GM21529 (cell line): ENCODE measurements at regions not wholly inside any gene's neighbourhood (a gene's known extent, or its start where the extent isn't known, plus 50 kb on each side); places are given as distances from the start of the nearest gene placed in this dataset.
"Not testable (repeated sequence)": the region's sequence is repeated elsewhere in the genome, so short reads cannot be mapped to it uniquely, and the experiment has no call there.

Experiments used
- ATAC-seq: cut with Tn5 transposase; IDR thresholded peaks from one replicate; pipeline ENCODE4 v1.9.1; 2021; ENCODE audit not compliant: unreplicated experiment

DNA sequence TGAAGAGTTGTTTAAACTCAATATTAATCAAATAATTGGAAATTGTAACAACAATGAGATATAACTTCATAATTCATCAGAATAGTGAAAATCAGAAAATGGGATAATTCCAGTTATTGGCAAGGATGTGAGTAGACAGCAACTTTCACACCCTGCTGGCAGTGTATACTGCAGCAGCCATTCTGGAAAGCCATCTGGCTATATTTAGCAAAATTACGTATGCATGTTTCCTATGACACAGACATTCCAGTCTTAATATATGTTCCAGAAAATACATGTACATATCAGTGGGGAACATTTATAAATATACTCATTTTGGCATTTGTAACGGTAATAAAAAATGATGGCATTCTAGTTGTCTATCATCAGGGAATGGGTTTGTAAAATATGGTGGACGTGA is 564.1 kb downstream of the GBE1 start:
- no peak for ATAC-seq

DNA sequence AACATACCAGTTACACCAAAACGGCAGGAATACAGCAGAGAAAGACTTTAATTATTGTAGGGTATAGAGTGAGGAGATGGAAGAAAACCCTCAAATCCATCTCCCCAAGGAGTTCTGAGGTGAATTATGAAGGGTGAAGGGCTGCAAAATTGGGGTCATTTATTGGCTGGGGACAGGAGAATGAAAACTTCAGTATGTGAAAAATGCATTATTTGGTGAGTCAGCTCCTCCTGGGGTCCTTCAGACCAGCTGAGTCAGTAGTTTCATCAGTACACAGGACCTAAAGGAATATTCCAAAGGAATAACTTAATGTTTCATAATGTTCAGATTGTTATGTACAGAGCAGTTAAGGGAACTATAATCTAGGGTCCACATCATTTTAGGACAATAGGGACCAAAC is 566.0 kb downstream of the GBE1 start:
- no peak for ATAC-seq

DNA sequence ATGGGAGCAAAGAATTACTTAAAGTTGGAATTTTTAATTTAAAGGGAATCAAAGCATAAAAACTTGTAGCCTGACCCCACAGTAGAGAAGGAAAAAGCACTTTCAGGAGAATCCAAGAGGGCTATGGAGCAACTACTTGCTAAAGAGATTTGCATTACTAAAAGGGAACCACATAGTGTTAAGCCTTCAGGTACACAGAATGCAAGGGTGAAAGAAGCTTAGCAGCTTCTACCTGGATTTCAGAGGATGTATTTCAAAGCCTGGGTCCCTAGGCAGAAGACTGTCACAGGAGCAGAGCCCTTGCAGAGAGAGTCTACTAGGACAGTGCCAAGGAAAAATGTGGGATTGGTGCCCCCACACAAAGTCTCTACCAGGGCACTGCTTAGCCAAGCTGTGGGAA is 575.0 kb downstream of the GBE1 start:
- ATAC-seq, result no peak

DNA sequence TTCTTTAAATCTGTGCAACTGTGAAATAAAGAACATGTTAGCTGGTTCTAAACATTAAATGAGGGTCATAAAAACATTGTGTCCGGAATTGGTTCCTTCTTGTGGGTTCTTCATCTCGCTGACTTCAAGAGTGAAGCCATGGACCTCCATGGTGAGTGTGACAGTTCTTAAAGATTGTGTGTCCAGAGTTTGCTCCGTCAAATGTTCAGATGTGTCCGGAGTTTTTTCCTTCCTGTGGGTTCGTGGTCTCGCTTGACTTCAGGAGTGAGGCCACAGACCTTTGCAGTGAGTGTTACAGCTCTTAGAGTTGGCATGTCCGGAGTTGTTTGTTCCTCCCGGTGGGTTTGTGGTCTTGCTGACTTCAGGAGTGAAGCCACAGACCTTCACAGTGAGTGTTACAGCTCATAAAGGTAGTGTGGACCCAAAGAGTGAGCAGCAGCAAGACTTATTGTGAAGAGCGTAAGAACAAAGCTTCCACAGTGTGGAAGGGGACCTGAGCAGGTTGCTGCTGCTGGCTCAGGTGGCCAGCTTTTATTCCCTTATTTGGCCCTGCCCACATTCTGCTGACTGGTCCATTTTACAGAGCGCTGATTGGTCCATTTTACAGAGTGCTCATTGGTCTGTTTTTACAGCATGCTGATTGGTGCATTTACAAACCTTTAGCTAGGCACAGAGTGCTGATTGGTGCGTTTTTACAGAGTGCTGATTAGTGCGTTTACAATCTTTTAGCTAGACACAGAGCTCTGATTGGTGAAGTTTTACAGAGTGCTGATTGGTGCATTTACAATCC is 579.2 kb downstream of the GBE1 start:
- ATAC-seq, result not testable (repeated sequence)

DNA sequence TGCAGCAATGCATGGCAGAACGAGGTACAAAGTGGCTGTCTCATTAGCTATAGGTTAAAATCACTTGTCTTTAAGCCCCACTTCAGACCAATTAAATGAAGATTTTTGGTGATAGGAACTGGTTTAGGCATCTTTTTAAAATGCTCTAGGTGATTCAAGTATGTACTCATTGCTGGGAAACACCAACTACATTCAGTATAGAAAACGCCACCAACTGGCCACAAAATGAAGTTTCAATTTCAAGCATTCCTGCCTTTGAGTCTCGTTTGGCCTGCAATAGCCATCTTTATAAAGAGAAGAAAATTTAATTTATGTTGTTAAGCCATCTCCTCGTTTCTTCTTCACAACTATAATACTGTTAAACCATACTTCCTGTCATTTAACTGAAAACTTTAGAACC is 587.9 kb downstream of the GBE1 start:
- no peak for ATAC-seq

DNA sequence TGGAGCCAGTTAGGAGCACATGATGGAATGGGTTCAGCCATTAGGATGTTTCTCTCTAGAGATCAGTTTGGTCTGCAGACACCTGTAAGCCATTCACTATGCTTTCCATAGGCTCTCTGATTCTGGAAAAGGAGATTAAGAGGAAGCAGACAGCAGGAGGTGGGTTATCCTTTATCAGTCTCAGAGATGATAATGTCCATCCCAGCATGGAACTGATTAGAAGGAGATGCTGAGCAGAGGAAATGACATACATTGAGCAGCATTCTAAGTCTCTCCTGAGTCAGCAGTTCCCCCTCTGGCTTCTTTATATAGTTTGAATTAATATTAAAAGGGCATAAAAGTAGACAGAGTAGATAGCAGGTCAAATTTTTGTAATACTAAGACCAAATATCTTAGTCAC is 591.1 kb downstream of the GBE1 start:
- ATAC-seq, result no peak

DNA sequence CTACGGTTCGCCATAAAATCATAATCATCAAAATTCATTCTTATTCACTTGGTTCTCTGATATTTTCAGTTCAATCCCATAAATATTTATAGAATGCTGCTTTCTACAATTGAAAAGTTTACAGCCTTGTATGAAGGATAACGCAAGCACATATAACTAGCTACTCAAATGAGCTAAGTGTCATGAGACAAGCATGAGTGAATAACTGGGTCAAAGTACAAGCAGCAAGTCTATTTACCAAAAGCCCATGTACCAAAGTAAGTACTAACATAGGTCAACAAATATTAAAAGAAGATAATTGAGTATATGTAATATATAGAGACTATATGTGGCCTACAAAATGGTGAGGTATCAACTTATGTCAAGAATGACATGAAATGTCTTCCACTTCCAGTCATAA is 596.6 kb downstream of the GBE1 start:
- ATAC-seq, result no peak

DNA sequence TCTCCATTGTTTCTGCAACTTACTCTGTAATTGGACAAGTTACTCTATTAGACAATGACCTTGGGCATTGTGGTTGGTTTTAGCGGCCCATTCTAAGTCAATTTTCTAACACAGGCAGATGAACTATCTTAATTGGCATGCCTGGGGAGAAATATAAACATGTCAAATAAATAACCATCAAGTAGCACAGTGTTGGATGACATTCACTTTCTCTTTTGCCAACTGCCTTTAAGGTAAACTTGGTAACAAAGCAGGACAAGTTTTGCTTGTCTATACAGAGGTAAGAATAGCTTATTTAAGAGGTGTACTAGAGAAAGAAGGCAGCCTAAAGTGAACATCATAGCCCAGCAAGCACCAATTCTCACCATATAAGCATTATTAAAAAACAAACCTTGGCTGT is 599.6 kb downstream of the GBE1 start:
- ATAC-seq, result no peak

DNA sequence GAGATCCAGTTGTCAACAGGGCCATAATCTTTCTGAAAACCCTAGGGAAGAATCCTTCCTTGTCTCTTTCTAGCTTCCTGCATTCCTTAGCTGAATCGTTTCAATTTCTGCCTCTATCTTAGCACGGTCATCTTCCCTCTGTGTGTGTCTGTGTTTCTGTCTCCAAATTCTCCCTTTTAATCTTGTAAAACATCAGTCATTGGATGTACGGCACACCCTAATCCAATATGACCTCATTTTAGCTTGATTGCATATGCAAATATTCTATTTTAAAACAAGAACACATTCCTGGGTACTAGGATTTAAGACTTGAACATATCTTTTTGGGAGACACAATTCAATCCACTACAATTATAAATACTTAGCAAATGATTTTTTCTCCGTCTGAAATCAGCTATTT is 600.3 kb downstream of the GBE1 start:
- ATAC-seq, result no peak

DNA sequence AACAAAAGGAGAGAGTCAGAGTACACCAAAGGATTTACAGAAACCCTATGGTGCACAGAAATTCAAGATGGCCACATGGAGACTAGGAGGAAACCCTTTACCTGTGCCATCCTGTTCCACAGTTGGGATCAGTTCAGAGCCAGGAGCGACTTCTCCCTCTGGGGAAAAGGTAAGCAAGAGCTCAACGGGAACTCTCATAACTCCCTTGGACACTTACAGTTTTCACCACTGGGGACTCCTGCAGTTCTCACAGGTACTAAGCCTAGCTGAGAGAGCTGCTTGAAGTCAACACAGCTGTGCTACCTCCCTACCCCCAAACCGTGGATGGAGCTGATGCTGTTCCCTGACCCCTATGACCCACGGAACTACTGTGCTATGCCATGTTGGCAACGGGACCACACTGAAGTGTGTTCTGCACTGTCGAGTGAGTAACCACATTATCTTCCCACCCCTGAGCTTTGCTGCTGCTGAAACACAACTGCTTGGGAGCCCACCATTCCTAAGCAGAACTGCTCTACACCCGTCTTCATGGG is 606.8 kb downstream of the GBE1 start:
- ATAC-seq, result no peak

DNA sequence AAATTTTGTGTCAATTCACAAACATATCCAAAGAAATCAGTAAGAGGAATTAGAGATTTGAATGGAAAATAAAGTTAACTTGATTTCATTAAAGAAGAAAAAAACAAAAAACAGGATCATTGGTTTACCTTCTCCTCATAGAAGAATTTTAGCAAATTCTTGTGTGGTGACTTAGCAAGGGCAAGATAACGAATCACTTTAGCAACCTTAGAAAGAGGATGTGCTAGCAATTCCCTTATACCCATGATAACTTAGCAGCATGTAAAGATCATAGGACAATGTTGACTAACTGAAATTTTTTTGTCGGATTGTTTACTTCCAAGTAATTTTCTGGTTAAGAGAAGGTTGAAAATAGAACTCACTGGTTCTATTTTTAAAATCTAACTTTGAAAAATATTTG is 609.3 kb downstream of the GBE1 start:
- no peak for ATAC-seq

DNA sequence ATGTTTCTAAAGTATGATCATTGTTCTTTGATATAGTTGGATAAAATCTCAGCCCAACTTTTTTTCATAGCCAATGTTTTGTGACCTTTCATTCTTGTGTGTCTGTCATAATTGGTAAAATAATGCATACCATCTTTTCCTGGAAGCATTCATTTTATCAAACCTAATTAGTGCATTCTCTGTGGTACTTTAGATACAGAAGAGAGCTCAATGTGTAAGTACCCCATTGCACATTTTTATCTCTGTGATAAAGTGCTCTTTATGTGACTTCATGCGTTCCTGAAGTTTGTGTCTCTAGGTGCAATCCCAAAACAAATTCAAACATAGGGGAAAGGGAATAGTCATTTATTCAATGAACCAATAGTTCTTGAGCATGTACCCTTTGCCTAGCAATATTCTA is 628.5 kb downstream of the GBE1 start:
- ATAC-seq, result no peak

DNA sequence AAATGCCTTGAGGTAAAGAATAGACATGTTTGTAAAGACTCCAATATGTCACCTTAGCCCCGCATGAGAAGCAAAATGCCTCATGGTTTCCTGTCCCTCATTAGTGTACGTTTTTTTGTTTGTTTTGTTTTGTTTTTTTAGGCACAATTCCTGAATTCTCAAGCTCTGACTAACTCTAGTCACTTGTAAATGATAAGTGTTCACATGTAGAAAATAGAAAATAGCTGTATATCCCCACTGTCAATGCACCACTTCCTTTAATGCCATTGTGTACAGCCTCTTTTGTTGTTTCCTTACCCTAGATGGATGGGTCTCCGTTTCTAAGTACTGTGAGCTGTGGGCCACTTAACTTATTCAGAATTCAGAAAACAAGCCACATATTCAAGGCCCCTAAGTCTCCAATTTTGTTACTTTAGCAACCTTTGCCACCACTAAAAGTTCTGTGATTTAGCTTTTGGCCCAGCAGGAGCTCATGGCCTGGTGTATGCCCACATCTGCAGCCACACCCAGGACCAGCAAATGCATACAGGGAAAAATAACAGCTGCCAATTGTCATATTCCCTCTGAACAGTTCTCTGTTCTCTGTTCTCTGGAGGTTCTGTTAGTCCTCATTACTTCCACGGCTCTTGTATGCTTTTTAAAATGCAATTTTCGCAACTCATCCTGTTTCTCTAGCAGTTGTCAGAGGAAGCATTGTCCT is 655.5 kb downstream of the GBE1 start:
- no peak for ATAC-seq

DNA sequence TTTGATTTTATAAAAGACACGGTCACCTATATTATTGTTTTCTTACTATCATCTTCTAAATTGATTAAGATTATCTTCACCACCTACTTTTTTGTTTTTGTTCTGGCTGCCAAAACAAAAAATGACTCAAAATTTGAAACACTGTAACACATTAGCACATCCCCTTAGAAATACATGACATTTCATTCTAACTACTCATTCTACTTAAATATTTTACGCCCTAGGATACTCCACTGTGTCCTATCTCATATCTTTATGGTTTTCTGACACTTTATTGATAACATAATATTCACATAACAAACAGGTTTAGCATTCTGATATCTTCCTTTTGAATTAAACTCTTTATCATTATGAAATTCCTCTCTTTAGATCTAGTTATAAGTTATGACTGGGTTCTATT is 656.2 kb downstream of the GBE1 start:
- ATAC-seq, result no peak

DNA sequence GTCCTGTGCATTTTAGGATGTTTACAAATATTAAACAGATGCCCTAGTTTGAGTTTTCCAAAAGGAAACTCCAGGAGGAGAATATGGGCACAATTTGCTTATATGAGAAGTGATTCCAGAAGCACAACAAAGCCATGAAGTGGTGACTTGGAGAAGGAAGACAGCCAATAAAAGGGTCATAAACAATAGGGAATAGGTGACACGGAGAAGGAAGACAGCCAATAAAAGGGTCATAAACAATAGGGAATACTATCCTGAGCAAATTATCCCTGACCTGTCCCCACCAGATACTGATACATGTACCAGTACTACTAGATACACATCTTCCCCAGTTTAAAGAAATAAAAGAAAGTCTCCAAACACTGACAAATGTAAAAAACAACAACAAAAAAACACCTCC is 663.6 kb downstream of the GBE1 start:
- ATAC-seq, result no peak

DNA sequence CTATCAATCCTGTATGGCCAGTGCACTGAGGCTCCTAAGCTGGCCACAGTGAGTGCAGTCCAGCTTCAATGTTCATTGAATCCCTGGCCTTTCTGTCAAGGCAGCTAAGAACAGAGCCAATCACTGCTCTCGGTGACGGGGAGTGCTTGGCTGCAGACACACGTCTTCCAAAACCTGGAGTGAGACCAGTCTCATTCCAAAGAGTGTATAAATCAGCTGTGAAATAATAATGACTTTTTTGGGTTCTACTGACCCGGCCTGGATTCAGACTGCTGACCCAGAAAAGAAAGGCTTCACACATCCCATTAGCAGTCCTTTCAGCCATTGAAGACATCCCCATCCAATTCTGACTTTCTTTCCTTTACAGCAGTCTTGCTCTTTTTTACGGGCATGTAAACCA is 665.5 kb downstream of the GBE1 start:
- ATAC-seq, result no peak

DNA sequence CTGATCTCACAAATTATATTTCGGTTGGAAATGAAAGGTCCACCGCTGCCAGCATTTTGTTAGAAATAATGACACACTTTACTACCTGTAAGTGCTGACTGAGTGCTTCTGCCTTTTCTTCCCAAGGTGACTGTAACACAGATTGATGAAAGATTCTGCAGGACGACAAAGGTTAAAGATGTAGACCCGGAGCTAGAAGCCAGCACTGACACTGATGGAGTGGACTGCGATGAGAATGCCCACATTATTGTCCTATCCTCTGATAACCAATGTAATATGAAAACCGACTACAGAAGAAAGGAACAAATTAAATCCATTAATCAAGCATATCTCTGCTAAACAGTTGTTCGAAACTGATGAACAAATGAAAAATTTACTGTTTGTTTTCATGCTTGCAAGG is 666.5 kb downstream of the GBE1 start:
- no peak for ATAC-seq

DNA sequence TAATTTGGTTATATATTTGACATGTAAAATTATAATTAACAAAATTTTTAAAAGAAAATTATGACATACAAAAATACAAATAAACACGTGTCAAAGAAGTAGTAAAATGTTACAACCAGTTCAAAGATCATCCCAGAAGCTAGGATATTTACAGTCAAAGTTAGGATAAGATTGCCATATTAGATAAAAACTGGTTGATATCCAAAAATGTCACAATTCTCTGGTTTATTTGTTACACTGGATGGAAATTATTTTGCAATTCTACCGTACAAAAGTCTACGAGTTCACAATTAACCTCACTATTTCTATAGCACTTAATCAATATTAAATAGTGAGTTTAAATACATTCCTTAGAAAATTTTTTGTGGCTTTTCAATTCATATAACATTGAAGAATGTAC is 673.8 kb downstream of the GBE1 start:
- no peak for ATAC-seq

DNA sequence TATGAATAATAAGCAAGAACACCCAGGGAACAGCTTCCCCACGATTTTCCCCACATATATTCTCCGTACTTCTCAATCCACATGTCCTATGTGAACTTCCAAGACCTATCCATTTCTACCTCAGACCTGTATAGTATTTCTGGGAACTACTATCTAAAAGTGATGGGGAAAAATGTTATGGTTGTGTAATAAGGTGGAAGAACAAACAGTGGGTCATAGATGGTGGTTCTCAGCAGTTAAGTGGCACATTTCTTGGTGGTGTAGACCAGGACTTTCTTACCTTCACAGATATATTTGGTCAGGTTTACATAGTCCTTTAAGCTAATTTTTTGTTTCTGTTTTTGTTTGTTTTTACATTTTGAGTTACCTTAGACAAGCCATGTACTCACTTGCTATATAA is 675.1 kb downstream of the GBE1 start:
- no peak for ATAC-seq

DNA sequence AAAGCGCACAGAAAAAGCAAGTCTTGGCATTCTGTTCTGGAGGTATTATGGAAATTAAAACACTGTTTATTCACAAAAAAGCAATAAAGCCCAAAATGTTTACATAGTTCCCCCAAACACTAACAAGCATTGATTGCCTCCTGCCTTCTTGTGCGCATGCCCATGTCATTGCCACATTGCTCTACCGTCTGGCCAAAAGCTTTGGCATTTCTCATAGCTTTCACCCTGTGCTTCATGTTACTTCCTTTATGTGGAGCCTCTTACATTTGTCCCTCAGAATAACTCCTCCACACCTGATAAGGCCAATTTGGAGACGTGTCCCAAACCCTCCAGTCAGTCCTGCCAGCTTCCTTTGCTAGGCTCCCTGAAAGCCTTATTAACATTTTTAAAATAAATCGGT is 680.8 kb downstream of the GBE1 start:
- no peak for ATAC-seq

DNA sequence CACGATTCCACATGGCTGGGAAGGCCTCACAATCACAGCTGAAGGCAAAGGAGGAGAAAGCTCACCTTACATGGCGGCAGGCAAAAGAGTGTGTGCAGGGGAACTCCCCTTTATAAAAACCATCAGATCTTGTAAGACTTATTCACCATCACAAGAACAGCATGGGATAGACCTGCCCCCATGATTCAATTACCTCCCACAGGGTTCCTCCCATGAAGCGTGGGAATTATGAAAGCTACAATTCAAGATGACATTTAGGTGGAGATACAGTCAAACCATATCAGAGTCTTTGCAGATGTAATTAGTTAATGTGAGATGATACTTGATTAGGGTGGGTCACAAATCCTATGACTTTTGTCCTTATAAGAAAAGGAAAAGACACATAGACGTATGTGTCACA is 688.9 kb downstream of the GBE1 start:
- ATAC-seq, result no peak

DNA sequence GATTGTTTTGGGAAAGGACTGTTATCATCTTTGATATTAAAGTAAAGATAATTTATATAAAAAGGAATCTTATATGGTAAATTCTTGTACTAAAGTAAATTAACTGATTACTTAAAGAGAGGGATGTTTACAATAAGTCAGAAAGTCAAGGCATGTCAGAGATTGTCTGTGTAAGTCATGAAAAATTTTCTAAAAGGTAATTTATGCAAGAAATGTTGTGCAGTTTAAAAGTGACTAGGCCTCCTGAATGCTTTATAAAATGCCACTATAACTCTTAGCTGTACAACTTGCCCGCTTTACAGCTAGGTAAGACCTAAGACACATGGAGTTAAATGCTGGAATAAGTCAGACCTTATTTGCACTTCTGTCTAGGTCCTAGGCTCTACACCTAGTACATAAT is 692.9 kb downstream of the GBE1 start:
- ATAC-seq, result no peak

DNA sequence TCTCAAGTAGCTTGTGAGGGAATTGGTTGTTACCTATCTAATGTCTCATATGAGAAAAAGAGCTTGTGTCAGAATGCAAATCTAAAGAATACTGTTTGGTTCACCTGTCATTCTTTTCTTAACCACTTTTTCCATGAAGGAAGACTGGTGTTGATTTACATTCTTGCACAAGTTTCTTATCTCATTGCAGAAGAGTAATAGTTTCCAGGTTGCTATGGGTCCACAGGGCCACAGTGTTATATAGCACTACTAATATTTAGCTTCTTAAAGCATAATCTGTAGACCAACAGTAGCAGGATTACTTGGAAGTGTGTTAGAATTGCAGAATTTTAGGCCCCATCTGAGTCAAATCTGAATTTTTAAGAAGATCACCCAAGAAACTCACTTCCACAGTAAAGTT is 697.5 kb downstream of the GBE1 start:
- ATAC-seq, result no peak
